ENCODE measurements at regions not wholly inside any gene's neighbourhood (a gene's known extent, or its start where the extent isn't known, plus 50 kb on each side); places are given as distances from the start of the nearest gene placed in this dataset.
"Not testable (repeated sequence)": the region's sequence is repeated elsewhere in the genome, so short reads cannot be mapped to it uniquely, and the experiment has no call there.

GRCh38 chr20:52049001-52049731 lies 142.4 kb downstream of the ZFP64 start:
- no peak for DNase-seq

DNA sequence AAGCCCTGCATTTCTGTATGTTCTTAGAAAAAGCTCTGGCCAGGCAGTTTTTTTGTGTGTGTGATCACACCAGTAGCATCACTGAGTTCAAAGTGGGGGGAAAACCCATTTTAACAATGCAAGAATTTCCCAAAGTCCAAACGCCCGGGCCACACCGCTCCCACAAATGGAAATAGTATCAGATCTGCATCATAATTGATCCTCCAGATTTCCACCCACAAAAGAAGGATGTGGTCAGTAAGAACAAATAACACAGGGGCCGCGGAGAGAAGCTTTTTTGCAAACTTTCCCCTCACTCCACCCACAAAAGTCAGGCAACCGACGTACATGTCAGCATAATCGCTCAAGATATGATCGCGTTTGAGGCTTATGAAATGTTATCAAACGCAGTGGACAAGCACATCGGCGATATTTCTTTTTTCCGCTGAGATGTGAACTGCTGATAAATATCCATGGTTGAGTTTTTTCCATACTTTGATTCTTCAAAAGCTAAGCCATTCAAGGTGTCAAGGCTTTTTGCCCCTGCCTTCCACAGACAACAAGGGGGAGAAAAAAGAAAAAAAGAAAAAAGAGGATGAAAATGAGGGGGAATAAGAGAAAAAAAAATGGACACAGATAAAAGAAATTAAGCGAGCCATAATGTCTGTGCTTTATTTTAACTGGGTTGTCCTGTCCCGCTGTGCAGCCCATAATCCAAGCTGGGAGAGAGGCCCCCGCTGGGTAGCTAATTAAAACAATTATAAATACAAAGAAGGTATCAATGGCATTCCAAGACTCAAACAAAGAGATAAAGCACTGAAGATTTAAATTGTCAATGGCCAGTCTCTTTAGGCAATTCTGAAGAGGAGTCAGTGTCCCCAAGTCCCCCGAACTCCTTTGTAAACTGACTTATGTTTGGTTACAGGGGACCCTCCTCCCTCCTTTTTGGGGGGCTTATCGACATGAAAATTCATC lies 143.5 kb downstream of the ZFP64 start:
- no peak for DNase-seq

DNA sequence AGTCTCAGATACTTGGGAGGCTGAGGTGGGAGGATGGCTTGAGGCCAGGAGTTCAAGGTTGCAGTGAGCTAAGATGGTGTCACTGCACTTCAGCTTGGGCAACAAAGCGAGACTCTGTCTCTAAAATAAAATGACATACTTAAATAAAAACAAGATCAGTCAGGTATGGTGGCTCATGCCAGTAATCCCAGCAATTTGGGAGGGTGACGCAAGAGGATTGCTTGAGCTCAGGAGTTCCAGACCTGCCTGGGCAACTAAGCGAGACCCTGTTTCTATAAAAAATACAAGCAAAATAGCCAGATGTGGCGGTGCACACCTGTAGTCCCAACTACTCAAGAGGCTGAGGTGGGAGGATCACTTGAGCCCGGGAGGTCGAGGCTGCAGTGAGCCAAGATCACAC lies 149.6 kb downstream of the ZFP64 start:
- no peak for DNase-seq

GRCh38 chr20:52039790-52040189 lies 151.8 kb downstream of the ZFP64 start:
- DNase-seq: no peak

GRCh38 chr20:52038632-52039031 lies 152.9 kb downstream of the ZFP64 start:
- DNase-seq: not testable (repeated sequence)

DNA sequence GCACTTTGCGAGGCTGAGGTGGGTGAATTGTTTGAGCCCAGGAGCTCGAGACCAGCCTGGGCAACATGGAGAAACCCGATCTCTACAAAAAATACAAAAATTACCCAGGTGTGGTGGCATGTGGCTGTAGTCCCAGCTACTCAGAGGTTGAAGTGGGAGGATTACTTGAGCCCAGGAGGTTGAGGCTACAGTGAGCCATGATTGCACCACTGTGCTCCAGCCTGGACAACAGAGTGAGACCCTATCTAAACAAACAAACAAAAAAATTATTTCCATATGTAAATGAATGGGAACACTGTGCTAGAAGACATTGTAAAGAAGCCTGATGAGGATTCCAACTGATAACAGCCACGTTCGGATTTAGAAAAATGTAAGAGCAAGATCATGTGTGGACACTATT lies 154.2 kb downstream of the ZFP64 start:
- no peak for DNase-seq

- no peak for DNase-seq
Observed at GRCh38 chr20:52035977-52036376, 155.6 kb downstream of the ZFP64 start.

GRCh38 chr20:52035498-52035897 lies 156.1 kb downstream of the ZFP64 start:
- DNase-seq: no peak

DNA sequence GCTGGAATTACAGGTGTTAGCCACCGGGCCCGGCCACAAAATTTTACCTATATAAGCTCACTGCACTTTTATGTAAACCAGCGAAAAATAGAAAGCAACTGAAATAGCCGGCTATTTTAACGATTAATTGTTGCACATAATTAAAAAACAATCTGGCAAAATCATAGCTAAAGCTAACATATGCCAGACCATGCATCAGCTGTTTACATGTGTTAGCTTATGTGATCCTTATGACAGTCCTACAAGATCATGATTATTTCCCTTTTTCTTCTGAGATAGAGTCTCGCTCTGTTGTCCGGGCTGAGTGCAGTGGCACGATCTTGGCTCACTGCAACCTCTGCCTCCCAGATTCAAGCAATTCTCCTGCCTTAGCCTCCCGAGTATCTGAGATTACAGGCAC lies 157.0 kb downstream of the ZFP64 start:
- DNase-seq: no peak

DNA sequence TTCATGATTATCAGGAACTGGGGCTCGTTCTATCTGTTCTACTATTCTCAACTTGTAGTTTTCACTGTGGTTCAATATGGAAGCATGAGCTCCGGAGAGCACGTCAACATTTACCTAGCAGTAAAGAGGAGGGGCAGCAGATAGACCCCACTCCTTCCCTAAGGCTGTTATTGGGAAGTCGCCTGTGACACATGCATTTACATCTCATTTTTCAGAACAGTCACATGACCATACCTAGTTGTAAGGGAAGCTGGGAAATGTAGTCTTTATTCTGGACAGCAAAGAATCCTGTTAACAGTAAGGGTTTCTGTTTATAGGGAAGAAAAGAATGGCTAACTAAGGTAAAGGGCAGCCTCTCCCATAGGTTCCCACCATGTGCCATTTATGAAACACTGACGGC lies 158.3 kb downstream of the ZFP64 start:
- no peak for DNase-seq

DNA sequence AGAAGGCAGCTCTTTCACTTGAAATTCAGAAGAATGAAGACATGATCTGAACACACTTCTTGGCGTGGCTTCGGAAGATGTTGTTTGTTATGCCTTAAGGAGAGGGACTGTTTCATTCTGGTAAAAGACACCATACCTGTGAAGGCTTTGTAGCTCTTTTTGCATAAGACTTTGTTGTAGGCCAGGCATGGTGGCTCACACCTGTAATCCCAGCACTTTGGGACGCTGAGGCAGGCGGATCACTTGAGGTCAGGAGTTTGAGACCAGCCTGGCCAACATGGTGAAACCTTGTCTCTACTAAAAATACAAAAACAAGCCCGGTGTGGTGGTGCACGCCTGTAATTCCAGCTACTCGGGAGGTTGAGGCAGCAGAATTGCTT lies 159.3 kb downstream of the ZFP64 start:
- DNase-seq: not testable (repeated sequence)

- no peak for DNase-seq
Observed at GRCh38 chr20:52031563-52032303, 159.8 kb downstream of the ZFP64 start.

DNA sequence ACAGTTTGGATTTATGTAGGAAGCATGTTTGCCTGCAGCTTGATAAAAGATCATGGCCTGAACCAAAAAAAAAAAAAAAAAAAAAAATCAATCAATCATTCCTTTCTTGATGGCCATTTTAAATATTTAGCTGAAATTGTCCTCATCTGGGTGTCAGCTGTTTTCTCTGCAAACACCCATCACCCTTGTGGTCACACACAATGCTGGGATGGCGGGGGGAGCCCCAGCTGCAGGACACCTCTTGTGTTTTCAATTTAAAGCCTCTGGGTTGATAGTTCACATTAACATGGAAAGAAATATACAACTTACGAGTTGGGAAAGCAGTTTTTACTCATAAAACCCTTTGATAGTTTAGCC lies 160.4 kb downstream of the ZFP64 start:
- DNase-seq: no peak

GRCh38 chr20:52029129-52029528 lies 162.4 kb downstream of the ZFP64 start:
- DNase-seq: not testable (repeated sequence)

DNA sequence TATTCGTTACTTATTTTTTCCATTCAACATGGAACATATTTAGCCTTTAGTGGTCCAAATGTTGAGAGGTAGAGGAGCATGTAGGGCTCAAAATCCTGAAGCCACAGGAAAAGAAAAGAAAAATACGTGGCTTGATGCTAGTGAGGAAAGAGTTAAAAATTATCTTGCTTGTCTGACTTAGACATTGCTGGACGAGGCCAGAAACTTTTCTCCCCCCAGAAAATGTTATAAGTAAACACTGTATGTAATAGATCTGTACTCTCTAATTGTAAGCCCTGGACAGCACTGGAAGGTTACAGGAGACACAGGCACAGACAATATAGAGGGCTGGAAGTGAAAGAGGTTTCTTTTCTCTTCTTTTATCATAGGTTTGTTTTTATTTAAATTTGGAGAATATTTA lies 165.6 kb downstream of the ZFP64 start:
- no peak for DNase-seq

DNA sequence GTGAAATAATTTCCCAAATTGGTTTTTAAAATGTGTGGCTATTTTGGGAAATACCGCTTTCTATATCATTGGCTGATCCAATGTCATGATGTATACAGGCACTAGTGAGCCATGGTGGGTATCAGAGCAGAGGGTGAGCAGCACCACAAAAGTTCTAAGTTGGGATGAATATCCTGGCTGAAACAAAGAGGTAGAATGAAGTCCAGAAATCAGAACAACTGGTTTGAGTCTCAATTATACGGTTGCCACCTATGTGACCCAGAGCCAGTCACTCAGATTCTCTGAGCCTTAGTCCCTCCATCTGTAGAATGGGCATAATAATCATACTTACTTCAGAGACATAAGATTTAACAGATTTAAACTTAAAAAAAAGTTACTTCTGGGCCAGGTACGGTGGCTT lies 172.3 kb downstream of the ZFP64 start:
- no peak for DNase-seq

- DNase-seq: no peak
Observed at GRCh38 chr20:52017669-52018317, 173.8 kb downstream of the ZFP64 start.

DNA sequence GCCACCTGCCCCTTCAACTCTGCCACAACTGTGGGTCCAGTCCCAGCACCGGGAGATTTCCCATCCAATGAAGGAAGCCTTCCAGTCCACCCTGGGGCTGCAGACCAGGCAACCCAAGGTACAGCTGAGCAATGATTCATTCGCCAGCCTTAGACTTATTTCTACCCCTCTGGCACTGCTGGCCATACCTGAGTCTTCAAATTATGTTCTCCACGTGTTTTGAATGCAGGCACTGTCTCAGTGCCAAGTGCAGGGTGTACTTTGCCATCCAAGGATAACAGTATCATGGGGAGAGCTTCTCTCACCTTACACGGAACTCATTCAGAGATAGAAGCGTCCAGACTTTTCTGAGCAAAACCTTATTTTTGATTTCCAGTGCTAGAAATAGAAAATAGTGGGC lies 175.6 kb downstream of the ZFP64 start:
- DNase-seq: no peak

GRCh38 chr20:52015155-52015554 lies 176.4 kb downstream of the ZFP64 start:
- no peak for DNase-seq

GRCh38 chr20:52012079-52012478 lies 179.5 kb downstream of the ZFP64 start:
- no peak for DNase-seq

DNA sequence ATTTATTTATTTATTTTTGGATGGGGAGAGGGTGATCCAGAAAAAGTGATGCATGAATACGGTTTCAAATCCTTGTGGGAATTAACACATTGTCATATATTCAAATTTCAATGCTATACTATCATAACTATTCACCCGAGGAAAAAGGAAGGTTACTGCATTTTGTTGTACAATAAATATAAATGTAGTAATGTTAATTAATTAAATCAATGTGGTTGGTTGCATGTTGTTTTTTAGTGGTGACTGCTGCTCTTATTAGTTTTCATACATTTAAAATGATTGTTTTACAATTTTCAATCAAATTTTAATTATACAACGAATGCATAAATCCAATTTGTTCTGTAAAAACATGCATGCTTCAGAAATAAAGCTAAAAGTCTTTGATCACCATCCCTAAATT lies 180.5 kb downstream of the ZFP64 start:
- DNase-seq: no peak

DNA sequence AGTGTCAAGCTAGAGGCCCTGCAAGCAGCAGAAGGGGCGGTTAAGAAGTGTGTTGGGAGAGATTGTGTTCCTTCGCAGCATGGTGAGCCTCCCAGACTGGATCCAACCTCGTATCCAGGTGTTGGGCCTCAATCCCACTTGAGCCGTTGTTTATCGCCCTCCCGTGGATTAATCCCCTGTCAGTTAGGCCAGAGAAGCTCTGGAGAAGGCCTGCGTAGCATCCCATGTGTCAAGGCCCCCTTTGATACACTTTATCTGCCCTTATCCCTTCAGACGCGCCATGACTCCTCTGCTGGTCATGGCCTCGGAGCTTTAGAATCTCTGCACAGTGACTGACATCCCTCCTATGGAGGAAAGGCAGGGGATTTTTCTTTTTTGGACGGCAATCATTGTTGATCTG lies 181.0 kb downstream of the ZFP64 start:
- no peak for DNase-seq

- no peak for DNase-seq
Observed at GRCh38 chr20:52008874-52009273, 182.7 kb downstream of the ZFP64 start.
